IMR-90 (cell line): ENCODE measurements at regions not wholly inside any gene's neighbourhood (a gene's known extent, or its start where the extent isn't known, plus 50 kb on each side); places are given as distances from the start of the nearest gene placed in this dataset.

Source experiments
- ATAC-seq: fragments of 200-7000 bp; cut with Tn5 transposase; 2 replicates; pipeline ENCODE4 v1.9.1; 2020; ENCODE audit warnings: low read depth, mild to moderate bottlenecking, moderate library complexity
- BruUV-seq: library from RNA; stranded (reverse); fragments of 400-500 nt; replicated peaks from 2 replicates; lab custom pipeline; 2021; lab: Mats Ljungman, UMichigan
- CTCF ChIA-PET: fragments of 300-600 bp; formaldehyde crosslinking; extraction: SDS; loops from one replicate; lab custom pipeline; 2021; ENCODE audit warnings: antibody characterized with exemption; lab: Yijun Ruan, JAX
- POLR2A ChIA-PET: fragments of 300-600 bp; sonication (Branson Sonifier 250); formaldehyde crosslinking; loops from one replicate; lab custom pipeline; 2022; ENCODE audit warnings: antibody characterized with exemption; ENCODE audit not compliant: unreplicated experiment; lab: Charles Lee
- DNase-seq: peaks from one replicate; pipeline ENCODE4 v3.0.0; 2013
- H2AFZ ChIP-seq: replicated peaks from 2 replicates; pipeline ENCODE3; 2013; ENCODE audit warnings: low read length, mild to moderate bottlenecking; ENCODE audit not compliant: poor library complexity
- H2AK5ac ChIP-seq: 2 replicates; pipeline ENCODE4 v1.6.1; 2013; ENCODE audit warnings: low read depth, low read length, inconsistent platforms
- H2AK9ac ChIP-seq: replicated peaks from 2 replicates; pipeline ENCODE3; 2013; ENCODE audit warnings: mild to moderate bottlenecking, low read depth, low read length, moderate library complexity; ENCODE audit not compliant: poor library complexity
- H2BK120ac ChIP-seq: 2 replicates; pipeline ENCODE4 v1.6.1; 2013; ENCODE audit warnings: low read depth, low read length, inconsistent platforms
- H2BK15ac ChIP-seq: 3 replicates; pipeline ENCODE4 v1.6.1; 2013; ENCODE audit warnings: low read depth, low read length, inconsistent platforms
- H2BK20ac ChIP-seq: 2 replicates; pipeline ENCODE4 v1.6.1; 2013; ENCODE audit warnings: low read depth, mild to moderate bottlenecking, inconsistent platforms, low read length, moderate library complexity
- H2BK5ac ChIP-seq: 2 replicates; pipeline ENCODE4 v1.6.1; 2013; ENCODE audit warnings: mild to moderate bottlenecking, low read depth, low read length, inconsistent platforms; ENCODE audit not compliant: poor library complexity, severe bottlenecking
- H3K14ac ChIP-seq: replicated peaks from 2 replicates; pipeline ENCODE4 v1.6.1; 2013; ENCODE audit warnings: low read depth, low read length, inconsistent platforms
- H3K18ac ChIP-seq: 2 replicates; pipeline ENCODE4 v1.6.1; 2013; ENCODE audit warnings: low read depth, low read length, control low read depth
- H3K23ac ChIP-seq: 2 replicates; pipeline ENCODE4 v1.6.1; 2013; ENCODE audit warnings: low read depth, low read length, inconsistent platforms
- H3K27ac ChIP-seq: 2 replicates; pipeline ENCODE4 v1.5.1; 2013; ENCODE audit warnings: mild to moderate bottlenecking, control low read depth, low read length; ENCODE audit not compliant: insufficient read depth
- H3K27me3 ChIP-seq: 2 replicates; pipeline ENCODE4 v1.6.1; 2013; ENCODE audit warnings: low read length; ENCODE audit not compliant: control insufficient read depth, insufficient read depth
- H3K36me3 ChIP-seq: 2 replicates; pipeline ENCODE4 v1.6.1; 2013; ENCODE audit warnings: low read length, mixed read lengths; ENCODE audit not compliant: control insufficient read depth, insufficient read depth
- H3K4ac ChIP-seq: 2 replicates; pipeline ENCODE4 v1.6.1; 2013; ENCODE audit warnings: low read depth, low read length, inconsistent platforms
- H3K4me1 ChIP-seq: 2 replicates; pipeline ENCODE4 v1.6.1; 2013; ENCODE audit warnings: low read length, mixed read lengths; ENCODE audit not compliant: control insufficient read depth, insufficient read depth
- H3K4me2 ChIP-seq: 2 replicates; pipeline ENCODE4 v1.6.1; 2013; ENCODE audit warnings: low read depth, mild to moderate bottlenecking, control low read depth, low read length, moderate library complexity
- H3K4me3 ChIP-seq: 2 replicates; pipeline ENCODE4 v1.5.1; 2013; ENCODE audit warnings: low read depth, mild to moderate bottlenecking, control low read depth, low read length, moderate library complexity; ENCODE audit not compliant: insufficient read depth
- H3K56ac ChIP-seq: 2 replicates; pipeline ENCODE4 v1.6.1; 2013; ENCODE audit warnings: low read length, inconsistent platforms; ENCODE audit not compliant: insufficient read depth; ENCODE audit errors: extremely low read depth
- H3K79me1 ChIP-seq, 2 experiments: 2 replicates each; pipeline ENCODE4 v1.6.1; 2013; ENCODE audit warnings: low read length in 2 of 2, inconsistent platforms in 1 of 2, low read depth in 1 of 2
- H3K9ac ChIP-seq: 2 replicates; pipeline ENCODE4 v1.6.1; 2013; ENCODE audit warnings: low read depth, low read length, control low read depth
- H3K9me1 ChIP-seq: 2 replicates; pipeline ENCODE4 v1.6.1; 2013; ENCODE audit warnings: low read length, inconsistent platforms; ENCODE audit not compliant: insufficient read depth
- H3K9me3 ChIP-seq: 2 replicates; pipeline ENCODE4 v1.6.1; 2013; ENCODE audit warnings: low read length; ENCODE audit not compliant: control insufficient read depth, insufficient read depth
- H4K20me1 ChIP-seq: 2 replicates; pipeline ENCODE4 v1.6.1; 2013; ENCODE audit warnings: low read length, inconsistent platforms; ENCODE audit not compliant: insufficient read depth
- H4K5ac ChIP-seq: 2 replicates; pipeline ENCODE4 v1.6.1; 2013; ENCODE audit warnings: mild to moderate bottlenecking, low read depth, low read length, control low read depth
- H4K8ac ChIP-seq, 2 experiments: 2 replicates each; pipeline ENCODE4 v1.6.1; 2013; ENCODE audit warnings: low read depth in 2 of 2, low read length in 2 of 2, control low read depth in 1 of 2, inconsistent platforms in 1 of 2
- H4K91ac ChIP-seq: 2 replicates; pipeline ENCODE4 v1.6.1; 2013; ENCODE audit warnings: low read depth, low read length, inconsistent platforms; ENCODE audit not compliant: insufficient read depth
- CEBPB ChIP-seq: IDR thresholded peaks from 2 replicates; pipeline ENCODE4 v1.6.1; 2012; ENCODE audit warnings: low read depth, low read length, improper control_type of control experiment
- CHD1 ChIP-seq: IDR thresholded peaks from 2 replicates; pipeline ENCODE4 v1.6.1; 2012; ENCODE audit warnings: low read depth, low read length, improper control_type of control experiment
- FOS ChIP-seq: fragments of 150-350 bp; IDR thresholded peaks from 2 replicates; pipeline ENCODE4 v1.6.1; 2016; ENCODE audit warnings: low read depth, low read length
- MAFK ChIP-seq: IDR thresholded peaks from 2 replicates; pipeline ENCODE4 v1.6.1; 2012; ENCODE audit warnings: low read depth, low read length, improper control_type of control experiment
- MAZ ChIP-seq: IDR thresholded peaks from 2 replicates; pipeline ENCODE4 v1.6.1; 2012; ENCODE audit warnings: low read depth, mild to moderate bottlenecking, low read length, improper control_type of control experiment, moderate library complexity, borderline replicate concordance
- MXI1 ChIP-seq: IDR thresholded peaks from 2 replicates; pipeline ENCODE4 v1.6.1; 2012; ENCODE audit warnings: low read depth, mild to moderate bottlenecking, low read length, moderate library complexity, borderline replicate concordance
- NFE2L2 ChIP-seq: fragments of 150-350 bp; IDR thresholded peaks from 2 replicates; pipeline ENCODE4 v1.6.1; 2016; ENCODE audit warnings: low read depth, mild to moderate bottlenecking, low read length
- POLR2A ChIP-seq: IDR thresholded peaks from 2 replicates; pipeline ENCODE4 v1.6.1; 2012; ENCODE audit warnings: mild to moderate bottlenecking, low read depth, low read length
- RFX5 ChIP-seq: IDR thresholded peaks from 2 replicates; pipeline ENCODE4 v1.8.0; 2012; ENCODE audit warnings: low read depth, mild to moderate bottlenecking, low read length, moderate library complexity
- SMC3 ChIP-seq: fragments of 150-350 bp; IDR thresholded peaks from 2 replicates; pipeline ENCODE4 v1.6.1; 2016; ENCODE audit warnings: low read depth, mild to moderate bottlenecking, antibody characterized with exemption, low read length, moderate library complexity
- WGBS, 2 experiments: methylation state at CpG; one replicate each; pipeline versions ENCODE4 v1.1.5 to v1.1.7; 2013; ENCODE audit warnings: missing lambda C conversion rate in 2 of 2; ENCODE audit not compliant: insufficient read length in 1 of 2; ENCODE audit errors: extremely low coverage in 2 of 2; 5-methylcytosine and 5-hydroxymethylcytosine counted together
- dilution Hi-C: fragments of 300-500 bp; cut with HindIII; formaldehyde crosslinking; loops from one replicate; pipeline ENCODE4 v1.14.3; 2018; ENCODE audit warnings: low sequenced_read_pairs; ENCODE audit not compliant: unreplicated experiment
- in situ Hi-C: fragments of 300-500 bp; cut with MboI; formaldehyde crosslinking; loops from 3 replicates; pipeline ENCODE4 v1.14.3; 2019; ENCODE audit warnings: low sequenced_read_pairs, inconsistent platforms, mixed read lengths
- intact Hi-C: fragments of 100-400 bp; cut with micrococcal nuclease; formaldehyde crosslinking; loops from 2 replicates; pipeline ENCODE4 v1.10.0; 2022
- TF ChIP-seq, protein P1 (sequence below): conservative IDR thresholded peaks from 2 replicates; pipeline ENCODE4 v1.5.1; 2012; ENCODE audit warnings: mild to moderate bottlenecking, low read depth, low read length, improper control_type of control experiment
- TF ChIP-seq, protein P2 (sequence below): fragments of 150-350 bp; IDR thresholded peaks from 2 replicates; pipeline ENCODE4 v1.6.1; 2017; ENCODE audit warnings: mild to moderate bottlenecking, antibody characterized with exemption, low read length, low read depth
- TF ChIP-seq, protein P3 (sequence below): fragments of 150-350 bp; IDR thresholded peaks from 2 replicates; pipeline ENCODE4 v1.6.1; 2016; ENCODE audit warnings: low read depth, mild to moderate bottlenecking, low read length, moderate library complexity, borderline replicate concordance

DNA sequence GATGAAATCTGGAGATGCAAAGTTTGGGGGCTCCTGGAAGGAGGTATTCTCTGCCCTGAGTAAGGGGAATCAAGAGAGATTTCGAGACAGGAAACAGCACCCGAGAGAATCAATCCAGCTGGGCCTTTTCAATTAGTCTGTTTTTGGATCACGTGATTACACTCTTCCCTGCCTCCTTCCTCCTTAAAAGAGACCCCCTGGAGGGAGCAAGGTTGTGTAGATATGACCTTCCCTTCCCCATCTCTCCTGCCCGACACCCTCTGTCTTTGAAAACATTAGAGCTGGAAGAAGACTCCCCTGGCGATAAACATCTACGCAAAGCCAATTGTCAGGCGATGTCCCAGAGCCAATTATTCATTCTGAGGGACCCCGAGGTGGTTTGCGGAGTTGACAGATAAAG, 407.9 kb downstream of the MIAT start:
- H2AFZ ChIP-seq, result no peak overlapping the region
- CTCF ChIA-PET, result no interaction called here
- H3K18ac ChIP-seq, result no peak overlapping the region
- H2BK120ac ChIP-seq, result no peak overlapping the region
- ATAC-seq, result no peak
- H4K5ac ChIP-seq, result no peak overlapping the region
- no peak overlapping the region for H3K4me3 ChIP-seq
- no peak overlapping the region for H3K14ac ChIP-seq
- H3K56ac ChIP-seq, result no peak overlapping the region
- no TSS peak for BruUV-seq
- DNase-seq, result no peak
- dilution Hi-C loops (no loop called here), in situ Hi-C loops (no loop called here), intact Hi-C loops (no loop called here)
- TF ChIP-seq RFX5 (no peak), CEBPB (no peak), MXI1 (no peak), FOS (no peak), MAZ (no peak), MAFK (no peak), NFE2L2 (no peak), POLR2A (no peak), CHD1 (no peak), SMC3 (no peak)
- TF ChIP-seq, protein P1, sequence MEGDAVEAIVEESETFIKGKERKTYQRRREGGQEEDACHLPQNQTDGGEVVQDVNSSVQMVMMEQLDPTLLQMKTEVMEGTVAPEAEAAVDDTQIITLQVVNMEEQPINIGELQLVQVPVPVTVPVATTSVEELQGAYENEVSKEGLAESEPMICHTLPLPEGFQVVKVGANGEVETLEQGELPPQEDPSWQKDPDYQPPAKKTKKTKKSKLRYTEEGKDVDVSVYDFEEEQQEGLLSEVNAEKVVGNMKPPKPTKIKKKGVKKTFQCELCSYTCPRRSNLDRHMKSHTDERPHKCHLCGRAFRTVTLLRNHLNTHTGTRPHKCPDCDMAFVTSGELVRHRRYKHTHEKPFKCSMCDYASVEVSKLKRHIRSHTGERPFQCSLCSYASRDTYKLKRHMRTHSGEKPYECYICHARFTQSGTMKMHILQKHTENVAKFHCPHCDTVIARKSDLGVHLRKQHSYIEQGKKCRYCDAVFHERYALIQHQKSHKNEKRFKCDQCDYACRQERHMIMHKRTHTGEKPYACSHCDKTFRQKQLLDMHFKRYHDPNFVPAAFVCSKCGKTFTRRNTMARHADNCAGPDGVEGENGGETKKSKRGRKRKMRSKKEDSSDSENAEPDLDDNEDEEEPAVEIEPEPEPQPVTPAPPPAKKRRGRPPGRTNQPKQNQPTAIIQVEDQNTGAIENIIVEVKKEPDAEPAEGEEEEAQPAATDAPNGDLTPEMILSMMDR, result no peak
- TF ChIP-seq, protein P2, sequence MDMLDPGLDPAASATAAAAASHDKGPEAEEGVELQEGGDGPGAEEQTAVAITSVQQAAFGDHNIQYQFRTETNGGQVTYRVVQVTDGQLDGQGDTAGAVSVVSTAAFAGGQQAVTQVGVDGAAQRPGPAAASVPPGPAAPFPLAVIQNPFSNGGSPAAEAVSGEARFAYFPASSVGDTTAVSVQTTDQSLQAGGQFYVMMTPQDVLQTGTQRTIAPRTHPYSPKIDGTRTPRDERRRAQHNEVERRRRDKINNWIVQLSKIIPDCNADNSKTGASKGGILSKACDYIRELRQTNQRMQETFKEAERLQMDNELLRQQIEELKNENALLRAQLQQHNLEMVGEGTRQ, result no peak
- TF ChIP-seq, protein P3, sequence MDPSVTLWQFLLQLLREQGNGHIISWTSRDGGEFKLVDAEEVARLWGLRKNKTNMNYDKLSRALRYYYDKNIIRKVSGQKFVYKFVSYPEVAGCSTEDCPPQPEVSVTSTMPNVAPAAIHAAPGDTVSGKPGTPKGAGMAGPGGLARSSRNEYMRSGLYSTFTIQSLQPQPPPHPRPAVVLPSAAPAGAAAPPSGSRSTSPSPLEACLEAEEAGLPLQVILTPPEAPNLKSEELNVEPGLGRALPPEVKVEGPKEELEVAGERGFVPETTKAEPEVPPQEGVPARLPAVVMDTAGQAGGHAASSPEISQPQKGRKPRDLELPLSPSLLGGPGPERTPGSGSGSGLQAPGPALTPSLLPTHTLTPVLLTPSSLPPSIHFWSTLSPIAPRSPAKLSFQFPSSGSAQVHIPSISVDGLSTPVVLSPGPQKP, result no peak
- H3K27ac ChIP-seq, result no peak overlapping the region
- H3K9ac ChIP-seq, result no peak overlapping the region
- H2AK5ac ChIP-seq, result no peak overlapping the region
- H2BK20ac ChIP-seq, result no peak overlapping the region
- 0% methylated on average over 1 of the region's 9 CpGs; no CpG with 5 or more reads in 1 of the 2 experiments for WGBS, 2 experiments
- H2AK9ac ChIP-seq, result no peak overlapping the region
- no peak overlapping the region for H3K4ac ChIP-seq
- no peaks in the 10 kb centered on the region for H3K9me1 ChIP-seq
- no peaks in the 10 kb centered on the region for H3K9me3 ChIP-seq
- H4K8ac ChIP-seq, result no peak overlapping the region
- no peak overlapping the region for H3K23ac ChIP-seq
- no peak overlapping the region for H4K91ac ChIP-seq
- POLR2A ChIA-PET, result no interaction called here
- H3K27me3 ChIP-seq, result peaks cover 46% of the 10 kb centered on the region
- H3K79me1 ChIP-seq, result no peaks in the 10 kb centered on the region
- H2BK15ac ChIP-seq, result no peak overlapping the region
- no peaks in the 10 kb centered on the region for H3K36me3 ChIP-seq
- H3K4me2 ChIP-seq, result no peak overlapping the region
- no peaks in the 10 kb centered on the region for H3K4me1 ChIP-seq
- H2BK5ac ChIP-seq, result no peak overlapping the region
- no peaks in the 10 kb centered on the region for H4K20me1 ChIP-seq
